ENCODE measurements at regions not wholly inside any gene's neighbourhood (a gene's known extent, or its start where the extent isn't known, plus 50 kb on each side); places are given as distances from the start of the nearest gene placed in this dataset.

DNA sequence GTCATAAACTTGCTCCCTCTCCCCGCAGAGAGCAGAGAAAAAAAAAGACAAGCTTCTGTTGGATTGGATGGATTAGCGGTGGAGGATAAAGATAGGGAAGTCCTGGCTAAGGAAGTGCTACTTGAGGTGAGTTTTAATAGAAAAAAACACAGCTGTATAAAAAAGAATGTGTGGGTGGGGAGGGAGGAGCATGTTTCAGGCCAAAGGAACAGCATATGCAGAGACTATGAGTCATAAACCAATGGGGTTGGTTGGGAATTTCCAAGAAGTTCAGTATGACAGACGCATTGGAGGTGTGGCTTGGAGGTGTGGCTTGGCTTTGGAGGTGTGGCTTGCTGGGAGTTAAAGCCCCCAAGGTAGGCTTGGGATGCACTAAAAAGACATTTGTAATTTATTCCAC is 103.0 kb upstream of the LSM8 start:
- TF ChIP-seq EZH2 (IDR thresholded peaks at IDR 0.05; ENCODE audit: borderline replicate concordance, insufficient read depth, low read depth, low read length, poor library complexity, severe bottlenecking): no peak
- TF ChIP-seq, protein P1, sequence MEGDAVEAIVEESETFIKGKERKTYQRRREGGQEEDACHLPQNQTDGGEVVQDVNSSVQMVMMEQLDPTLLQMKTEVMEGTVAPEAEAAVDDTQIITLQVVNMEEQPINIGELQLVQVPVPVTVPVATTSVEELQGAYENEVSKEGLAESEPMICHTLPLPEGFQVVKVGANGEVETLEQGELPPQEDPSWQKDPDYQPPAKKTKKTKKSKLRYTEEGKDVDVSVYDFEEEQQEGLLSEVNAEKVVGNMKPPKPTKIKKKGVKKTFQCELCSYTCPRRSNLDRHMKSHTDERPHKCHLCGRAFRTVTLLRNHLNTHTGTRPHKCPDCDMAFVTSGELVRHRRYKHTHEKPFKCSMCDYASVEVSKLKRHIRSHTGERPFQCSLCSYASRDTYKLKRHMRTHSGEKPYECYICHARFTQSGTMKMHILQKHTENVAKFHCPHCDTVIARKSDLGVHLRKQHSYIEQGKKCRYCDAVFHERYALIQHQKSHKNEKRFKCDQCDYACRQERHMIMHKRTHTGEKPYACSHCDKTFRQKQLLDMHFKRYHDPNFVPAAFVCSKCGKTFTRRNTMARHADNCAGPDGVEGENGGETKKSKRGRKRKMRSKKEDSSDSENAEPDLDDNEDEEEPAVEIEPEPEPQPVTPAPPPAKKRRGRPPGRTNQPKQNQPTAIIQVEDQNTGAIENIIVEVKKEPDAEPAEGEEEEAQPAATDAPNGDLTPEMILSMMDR (IDR thresholded peaks at IDR 0.05): no peak

All from B cell (primary cell).